RCC 7860 (cell line): ENCODE measurements at regions not wholly inside any gene's neighbourhood (a gene's known extent, or its start where the extent isn't known, plus 50 kb on each side); places are given as distances from the start of the nearest gene placed in this dataset.
"Not testable (repeated sequence)": the region's sequence is repeated elsewhere in the genome, so short reads cannot be mapped to it uniquely, and the experiment has no call there.

Experiments used
- DNase-seq: peaks from one replicate; pipeline ENCODE4 v3.0.0-alpha.2; 2015; ENCODE audit warnings: low spot score
- FAIRE-seq: peaks from 2 replicates; lab custom pipeline; 2012; peaks lifted over from hg19 to GRCh38; lab: Jason Lieb, UNC

- not testable (repeated sequence) for DNase-seq, FAIRE-seq
Measured at GRCh38 chr3:87737817-87738216, 321.0 kb downstream of the CGGBP1 start.

GRCh38 chr3:87733671-87734367 is 325.0 kb downstream of the CGGBP1 start:
- DNase-seq (no peak), FAIRE-seq (no peak)

GRCh38 chr3:87732294-87732693 is 326.5 kb downstream of the CGGBP1 start:
- DNase-seq (no peak), FAIRE-seq (no peak)

GRCh38 chr3:87727783-87728182 is 331.0 kb downstream of the CGGBP1 start:
- DNase-seq, result no peak
- FAIRE-seq, result no peak

GRCh38 chr3:87719060-87719459 is 339.7 kb downstream of the CGGBP1 start:
- no peak for FAIRE-seq

GRCh38 chr3:87710511-87710910 is 348.3 kb downstream of the CGGBP1 start:
- no peak for DNase-seq
- FAIRE-seq, result no peak

More at GRCh38 chr3:87719060-87719459, 339.7 kb downstream of the CGGBP1 start:
- no peak for DNase-seq

GRCh38 chr3:87710028-87710427 is 348.8 kb downstream of the CGGBP1 start:
- no peak for FAIRE-seq

GRCh38 chr3:87706176-87706575 is 352.6 kb downstream of the CGGBP1 start:
- FAIRE-seq, result no peak
- no peak for DNase-seq

More at GRCh38 chr3:87710028-87710427, 348.8 kb downstream of the CGGBP1 start:
- no peak for DNase-seq

GRCh38 chr3:87702600-87702999 is 356.2 kb downstream of the CGGBP1 start:
- no peak for FAIRE-seq

GRCh38 chr3:87696124-87697013 is 362.4 kb downstream of the CGGBP1 start:
- DNase-seq, result no peak
- FAIRE-seq, result no peak

More at GRCh38 chr3:87702600-87702999, 356.2 kb downstream of the CGGBP1 start:
- no peak for DNase-seq

- FAIRE-seq, result no peak
- no peak for DNase-seq
Measured at GRCh38 chr3:87694678-87695077, 364.1 kb downstream of the CGGBP1 start.

GRCh38 chr3:87691109-87691508 is 367.7 kb downstream of the CGGBP1 start:
- DNase-seq (no peak), FAIRE-seq (no peak)

- DNase-seq, FAIRE-seq: not testable (repeated sequence)
Measured at GRCh38 chr3:87678984-87679660, 379.7 kb downstream of the CGGBP1 start.

GRCh38 chr3:87674397-87675161 is 384.2 kb downstream of the CGGBP1 start:
- FAIRE-seq (no peak), DNase-seq (no peak)

GRCh38 chr3:87673132-87673531 is 385.7 kb downstream of the CGGBP1 start:
- DNase-seq, result no peak
- no peak for FAIRE-seq

GRCh38 chr3:87654184-87654583 is 377.8 kb upstream of the POU1F1 start:
- DNase-seq, result no peak
- no peak for FAIRE-seq

GRCh38 chr3:87653138-87653537 is 376.8 kb upstream of the POU1F1 start:
- DNase-seq, FAIRE-seq: not testable (repeated sequence)

GRCh38 chr3:87634426-87634825 is 358.0 kb upstream of the POU1F1 start:
- DNase-seq (no peak), FAIRE-seq (no peak)

GRCh38 chr3:87627316-87627715 is 350.9 kb upstream of the POU1F1 start:
- FAIRE-seq, result no peak
- DNase-seq, result no peak

- DNase-seq, result no peak
- no peak for FAIRE-seq
Measured at GRCh38 chr3:87626546-87626945, 350.2 kb upstream of the POU1F1 start.
